ENCODE measurements at regions not wholly inside any gene's neighbourhood (a gene's known extent, or its start where the extent isn't known, plus 50 kb on each side); places are given as distances from the start of the nearest gene placed in this dataset.

DNA sequence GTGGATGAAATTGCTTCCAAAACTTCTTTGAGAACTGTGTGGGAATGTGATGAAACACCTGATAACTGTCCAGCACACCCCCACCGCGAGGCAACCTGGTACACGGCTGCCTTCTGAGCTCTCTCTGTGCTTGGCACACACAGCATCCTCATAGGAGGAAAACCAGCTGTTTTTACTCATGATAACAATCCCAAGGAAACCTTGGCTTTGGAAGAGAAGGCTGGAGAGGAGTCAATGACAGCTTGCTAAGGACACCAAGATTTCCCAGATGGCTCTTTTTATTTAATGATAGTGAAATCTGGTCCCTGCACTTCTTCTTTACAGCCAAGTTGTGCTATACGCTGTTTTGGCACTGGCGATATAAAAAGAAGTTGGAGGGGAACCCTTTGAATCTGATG, 232.5 kb upstream of the FN1 start:
- TF ChIP-seq, protein P1, sequence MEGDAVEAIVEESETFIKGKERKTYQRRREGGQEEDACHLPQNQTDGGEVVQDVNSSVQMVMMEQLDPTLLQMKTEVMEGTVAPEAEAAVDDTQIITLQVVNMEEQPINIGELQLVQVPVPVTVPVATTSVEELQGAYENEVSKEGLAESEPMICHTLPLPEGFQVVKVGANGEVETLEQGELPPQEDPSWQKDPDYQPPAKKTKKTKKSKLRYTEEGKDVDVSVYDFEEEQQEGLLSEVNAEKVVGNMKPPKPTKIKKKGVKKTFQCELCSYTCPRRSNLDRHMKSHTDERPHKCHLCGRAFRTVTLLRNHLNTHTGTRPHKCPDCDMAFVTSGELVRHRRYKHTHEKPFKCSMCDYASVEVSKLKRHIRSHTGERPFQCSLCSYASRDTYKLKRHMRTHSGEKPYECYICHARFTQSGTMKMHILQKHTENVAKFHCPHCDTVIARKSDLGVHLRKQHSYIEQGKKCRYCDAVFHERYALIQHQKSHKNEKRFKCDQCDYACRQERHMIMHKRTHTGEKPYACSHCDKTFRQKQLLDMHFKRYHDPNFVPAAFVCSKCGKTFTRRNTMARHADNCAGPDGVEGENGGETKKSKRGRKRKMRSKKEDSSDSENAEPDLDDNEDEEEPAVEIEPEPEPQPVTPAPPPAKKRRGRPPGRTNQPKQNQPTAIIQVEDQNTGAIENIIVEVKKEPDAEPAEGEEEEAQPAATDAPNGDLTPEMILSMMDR (IDR thresholded peaks at IDR 0.05; ENCODE audit: insufficient read depth, low read length) = no peak
- TF ChIP-seq POLR2AphosphoS5 (IDR thresholded peaks at IDR 0.05; ENCODE audit: low read depth) (no peak), GABPA (IDR thresholded peaks at IDR 0.05; ENCODE audit: low read depth) (no peak)

Data from HL-60 (cell line).